BE2C (cell line): ENCODE measurements at regions not wholly inside any gene's neighbourhood (a gene's known extent, or its start where the extent isn't known, plus 50 kb on each side); places are given as distances from the start of the nearest gene placed in this dataset.

Experiments used
- DNase-seq: peaks from one replicate; pipeline ENCODE4 v3.0.0-alpha.2; 2020
- H3K27me3 ChIP-seq: fragments of 250-450 bp; sonication (Bioruptor Pico); 2 replicates; pipeline ENCODE4 v1.5.1; 2020; ENCODE audit warnings: mild to moderate bottlenecking
- H3K36me3 ChIP-seq: fragments of 250-450 bp; sonication (Bioruptor Pico); 2 replicates; pipeline ENCODE4 v1.5.1; 2020; ENCODE audit warnings: mild to moderate bottlenecking
- H3K4me1 ChIP-seq: fragments of 250-450 bp; sonication (Bioruptor Pico); 2 replicates; pipeline ENCODE4 v1.5.1; 2020
- H3K4me3 ChIP-seq: 2 replicates; pipeline ENCODE4 v1.5.1; 2011; ENCODE audit warnings: low read depth, low read length
- H3K9me3 ChIP-seq: fragments of 250-450 bp; sonication (Bioruptor Pico); 2 replicates; pipeline ENCODE4 v1.5.1; 2020
- CTCF ChIP-seq: IDR thresholded peaks from 2 replicates; pipeline ENCODE4 v1.5.1; 2012; ENCODE audit warnings: mild to moderate bottlenecking, low read depth, low read length

- Histone ChIP-seq H3K9me3 (no peaks in the 10 kb centered on the region), H3K36me3 (no peaks in the 10 kb centered on the region), H3K27me3 (peaks cover 13% of the 10 kb centered on the region), H3K4me1 (no peaks in the 10 kb centered on the region), H3K4me3 (no peak overlapping the region)
- DNase-seq, result no peak
- TF ChIP-seq CTCF, result no peak
Measured at GRCh38 chr2:14272396-14273075, 360.0 kb upstream of the LRATD1 start.

GRCh38 chr2:14273650-14274049 is 358.9 kb upstream of the LRATD1 start:
- Histone ChIP-seq H3K4me1 (no peaks in the 10 kb centered on the region), H3K36me3 (no peaks in the 10 kb centered on the region), H3K27me3 (peaks cover 13% of the 10 kb centered on the region), H3K9me3 (no peaks in the 10 kb centered on the region), H3K4me3 (no peak overlapping the region)
- no peak for TF ChIP-seq CTCF
- no peak for DNase-seq

GRCh38 chr2:14284244-14284643 is 348.3 kb upstream of the LRATD1 start:
- DNase-seq, result no peak
- no peaks in the 10 kb centered on the region for H3K9me3 ChIP-seq
- TF ChIP-seq CTCF, result no peak

GRCh38 chr2:14285812-14286211 is 346.7 kb upstream of the LRATD1 start:
- Histone ChIP-seq H3K4me3 (no peak overlapping the region), H3K36me3 (no peaks in the 10 kb centered on the region), H3K27me3 (0 out of 2 replicates have a peak, but pooled peaks cover 6% of the 10 kb centered on the region), H3K9me3 (no peaks in the 10 kb centered on the region), H3K4me1 (no peaks in the 10 kb centered on the region)
- no peak for DNase-seq
- TF ChIP-seq CTCF, result no peak

More at GRCh38 chr2:14284244-14284643, 348.3 kb upstream of the LRATD1 start:
- Histone ChIP-seq H3K4me1 (no peaks in the 10 kb centered on the region), H3K27me3 (no peaks in the 10 kb centered on the region), H3K36me3 (no peaks in the 10 kb centered on the region), H3K4me3 (no peak overlapping the region)

GRCh38 chr2:14288016-14288415 is 344.5 kb upstream of the LRATD1 start:
- Histone ChIP-seq H3K4me3 (no peak overlapping the region), H3K4me1 (no peaks in the 10 kb centered on the region), H3K9me3 (no peaks in the 10 kb centered on the region), H3K36me3 (no peaks in the 10 kb centered on the region), H3K27me3 (0 out of 2 replicates have a peak, but pooled peaks cover 6% of the 10 kb centered on the region)
- no peak for DNase-seq
- TF ChIP-seq CTCF, result no peak

GRCh38 chr2:14292964-14293363 is 339.6 kb upstream of the LRATD1 start:
- no peak for DNase-seq
- Histone ChIP-seq H3K4me1 (no peaks in the 10 kb centered on the region), H3K36me3 (no peaks in the 10 kb centered on the region), H3K9me3 (no peaks in the 10 kb centered on the region), H3K4me3 (no peak overlapping the region), H3K27me3 (peaks cover 6% of the 10 kb centered on the region; the same call in 1 of the 2 replicates)
- TF ChIP-seq CTCF, result no peak
